GM12891 (cell line): ENCODE measurements at regions not wholly inside any gene's neighbourhood (a gene's known extent, or its start where the extent isn't known, plus 50 kb on each side); places are given as distances from the start of the nearest gene placed in this dataset.

Source experiments
- DNase-seq: peaks from one replicate; pipeline ENCODE4 v3.0.0; 2011; ENCODE audit warnings: low spot score; ENCODE audit not compliant: insufficient read length
- FAIRE-seq: peaks from 2 replicates; lab custom pipeline; 2011; peaks lifted over from hg19 to GRCh38; lab: Jason Lieb, UNC
- PAX5 ChIP-seq: IDR thresholded peaks from 2 replicates; pipeline ENCODE4 v1.6.1; 2011; ENCODE audit warnings: low read length, moderate library complexity, mild to moderate bottlenecking; ENCODE audit not compliant: insufficient read depth, severe bottlenecking
- POLR2A ChIP-seq: IDR thresholded peaks from 2 replicates; pipeline ENCODE4 v1.6.1; 2011; ENCODE audit warnings: low read depth, low read length, control low read depth
- POLR2AphosphoS5 ChIP-seq: IDR thresholded peaks from 2 replicates; pipeline ENCODE4 v1.6.1; 2011; ENCODE audit warnings: low read depth, low read length, control low read depth
- POU2F2 ChIP-seq: IDR thresholded peaks from 2 replicates; pipeline ENCODE4 v1.6.1; 2011; ENCODE audit warnings: low read depth, mild to moderate bottlenecking, control low read depth, low read length, moderate library complexity
- SPI1 ChIP-seq: IDR thresholded peaks from 2 replicates; pipeline ENCODE4 v1.6.1; 2011; ENCODE audit warnings: low read depth, low read length, control low read depth
- TAF1 ChIP-seq: IDR thresholded peaks from 2 replicates; pipeline ENCODE4 v1.6.1; 2011; ENCODE audit warnings: low read depth, low read length, control low read depth

DNA sequence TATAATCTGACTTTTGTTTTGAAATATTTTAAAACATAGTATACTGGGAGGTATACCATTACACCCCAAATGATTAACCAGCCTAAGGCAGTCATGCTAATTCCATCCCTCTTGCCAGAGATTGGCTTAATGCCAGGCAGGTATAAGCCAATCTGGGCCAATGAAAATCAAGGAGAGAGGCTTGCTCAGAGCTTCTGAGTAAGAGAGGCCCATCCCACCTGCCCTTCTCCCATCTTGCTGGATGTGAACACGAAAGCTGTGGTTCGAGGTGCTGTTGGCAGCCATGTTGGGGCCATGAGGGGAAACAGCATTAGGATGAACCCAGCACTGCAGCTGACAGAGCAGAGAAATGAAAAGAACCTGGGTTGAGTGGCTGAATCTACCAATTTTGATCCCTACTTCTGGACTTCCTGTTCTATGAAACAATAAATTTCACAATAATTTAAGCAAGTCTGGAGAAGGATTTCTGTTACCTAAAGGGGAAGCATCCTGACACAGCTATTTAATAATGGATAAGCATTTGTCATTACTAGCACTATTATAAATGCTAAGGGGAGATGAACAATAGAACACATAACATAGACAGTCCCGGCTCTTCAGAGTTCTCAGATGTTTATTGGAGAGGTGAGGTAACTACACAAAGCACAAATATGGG, 152.3 kb downstream of the CDC5L start:
- no peak for FAIRE-seq
- DNase-seq, result no peak
- TF ChIP-seq POLR2A (no peak), POU2F2 (no peak), SPI1 (no peak), POLR2AphosphoS5 (no peak), PAX5 (no peak), TAF1 (no peak)

GRCh38 chr6:44540881-44541280, 153.4 kb downstream of the CDC5L start:
- no peak for TF ChIP-seq POLR2A
- FAIRE-seq (no peak), DNase-seq (no peak)

- no peak for TF ChIP-seq POU2F2
- TF ChIP-seq POLR2AphosphoS5, result no peak
- TF ChIP-seq TAF1, result no peak
- no peak for TF ChIP-seq SPI1
- TF ChIP-seq PAX5, result no peak
- TF ChIP-seq POLR2A, result no peak
- DNase-seq, result no peak
- FAIRE-seq, result no peak
Observed at GRCh38 chr6:44542401-44543116, 155.1 kb downstream of the CDC5L start.

- FAIRE-seq (no peak), DNase-seq (no peak)
- TF ChIP-seq SPI1 (no peak), POLR2A (no peak), POU2F2 (no peak), TAF1 (no peak), PAX5 (no peak), POLR2AphosphoS5 (no peak)
Observed at GRCh38 chr6:44543664-44544063, 156.2 kb downstream of the CDC5L start.

DNA sequence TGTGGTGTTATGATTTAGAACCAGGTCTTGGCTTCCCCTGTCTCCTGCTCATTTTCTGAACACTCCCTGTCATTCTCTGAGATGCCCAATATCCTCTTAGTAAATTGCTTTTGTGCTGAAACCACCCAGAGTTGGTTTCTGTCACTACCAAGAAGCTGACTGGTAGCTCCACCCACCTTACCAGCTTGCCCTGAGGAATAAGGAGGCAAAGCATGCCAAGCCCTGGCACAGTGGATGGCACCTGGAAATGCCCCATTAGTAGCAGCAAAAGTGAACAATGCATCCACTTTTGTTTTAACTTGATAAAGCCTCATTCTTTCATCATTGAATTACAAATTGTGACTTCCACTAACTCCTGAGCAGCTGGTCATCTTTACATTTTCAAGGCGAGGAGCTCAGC, 157.7 kb downstream of the CDC5L start:
- no peak for FAIRE-seq

GRCh38 chr6:44548319-44548718, 160.8 kb downstream of the CDC5L start:
- FAIRE-seq (no peak), DNase-seq (no peak)

More for the DNA sequence above, 157.7 kb downstream of the CDC5L start:
- no peak for DNase-seq
- no peak for TF ChIP-seq POLR2A
- TF ChIP-seq TAF1, result no peak
- TF ChIP-seq POLR2AphosphoS5, result no peak
- TF ChIP-seq SPI1, result no peak
- TF ChIP-seq POU2F2, result no peak
- TF ChIP-seq PAX5, result no peak

DNA sequence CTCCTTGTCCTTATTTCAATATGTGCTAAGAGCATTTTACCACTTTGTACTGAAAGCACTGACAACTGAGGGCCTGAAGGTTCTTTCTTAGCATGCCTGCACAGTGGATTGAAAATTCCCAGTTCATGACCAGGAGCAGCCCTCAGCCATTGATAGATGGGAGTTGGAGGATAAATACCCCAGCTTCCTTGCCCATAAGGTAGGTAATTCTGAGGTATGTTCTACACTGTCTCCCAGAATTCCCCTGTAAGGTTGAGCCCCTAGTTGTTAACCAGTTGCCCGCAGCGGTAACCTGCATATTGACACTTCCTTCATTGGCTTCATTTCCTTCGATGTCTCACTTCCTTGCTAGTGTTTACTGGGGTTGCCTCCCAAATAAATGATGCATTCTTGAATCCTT, 162.0 kb downstream of the CDC5L start:
- no peak for FAIRE-seq
- DNase-seq, result no peak
- TF ChIP-seq PAX5 (no peak), POLR2AphosphoS5 (no peak), SPI1 (no peak), POU2F2 (no peak), TAF1 (no peak), POLR2A (no peak)

More at GRCh38 chr6:44548319-44548718, 160.8 kb downstream of the CDC5L start:
- TF ChIP-seq PAX5, result no peak
- no peak for TF ChIP-seq POLR2A
- TF ChIP-seq POLR2AphosphoS5, result no peak
- TF ChIP-seq TAF1, result no peak
- no peak for TF ChIP-seq POU2F2
- TF ChIP-seq SPI1, result no peak

GRCh38 chr6:44554194-44554593, 166.7 kb downstream of the CDC5L start:
- FAIRE-seq, result no peak
- no peak for DNase-seq
- TF ChIP-seq POU2F2 (no peak), TAF1 (no peak), POLR2AphosphoS5 (no peak)

DNA sequence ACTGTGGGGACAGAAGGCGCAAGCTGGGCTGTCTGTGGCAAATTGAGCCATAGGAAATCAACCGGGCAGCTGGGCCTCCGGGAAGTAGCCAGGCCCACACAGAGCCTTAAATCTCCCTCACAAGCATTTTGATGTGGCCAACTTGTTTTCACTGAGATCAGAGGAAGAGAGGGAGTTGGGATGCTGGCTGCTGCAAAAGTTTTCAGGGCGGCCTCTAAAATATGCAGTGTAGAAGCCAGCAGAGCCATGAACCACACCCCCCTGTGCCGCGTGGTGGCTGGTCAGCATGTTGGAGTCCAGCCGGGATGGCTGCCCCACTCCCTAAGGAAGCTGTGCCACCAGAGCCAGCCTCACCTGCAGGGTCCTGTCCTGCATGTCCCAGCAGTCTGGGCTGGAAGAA, 167.4 kb downstream of the CDC5L start:
- DNase-seq (no peak), FAIRE-seq (no peak)
- TF ChIP-seq POU2F2, result no peak
- no peak for TF ChIP-seq POLR2A
- no peak for TF ChIP-seq POLR2AphosphoS5

- FAIRE-seq, result no peak
- TF ChIP-seq TAF1 (no peak), POLR2A (no peak), POLR2AphosphoS5 (no peak), PAX5 (no peak), SPI1 (no peak), POU2F2 (no peak)
- no peak for DNase-seq
Observed at GRCh38 chr6:44556046-44556445, 168.5 kb downstream of the CDC5L start.
